ENCODE measurements at regions not wholly inside any gene's neighbourhood (a gene's known extent, or its start where the extent isn't known, plus 50 kb on each side); places are given as distances from the start of the nearest gene placed in this dataset.

- no peak for TF ChIP-seq CTCF (conservative IDR thresholded peaks at IDR 0.05; ENCODE audit: low read length)
- H3K4me3 ChIP-seq (ENCODE audit: low read length) = no peak overlapping the region
- DNase-seq (ENCODE audit: low read depth) = no peak
Observed at GRCh38 chr3:180743813-180744590, 64.7 kb upstream of the CCDC39 start.

GRCh38 chr3:180747805-180748361, 68.6 kb upstream of the CCDC39 start:
- no peak overlapping the region for H3K4me3 ChIP-seq (ENCODE audit: low read length)
- no peak for DNase-seq (ENCODE audit: low read depth)
- no peak for TF ChIP-seq CTCF (conservative IDR thresholded peaks at IDR 0.05; ENCODE audit: low read length)

- no peak for TF ChIP-seq CTCF (conservative IDR thresholded peaks at IDR 0.05; ENCODE audit: low read length)
- H3K4me3 ChIP-seq (ENCODE audit: low read length) = no peak overlapping the region
- DNase-seq (ENCODE audit: low read depth) = no peak
Observed at GRCh38 chr3:180749322-180749721, 70.0 kb upstream of the CCDC39 start.

- no peak for TF ChIP-seq CTCF (conservative IDR thresholded peaks at IDR 0.05; ENCODE audit: low read length)
- DNase-seq (ENCODE audit: low read depth) = no peak
- H3K4me3 ChIP-seq (ENCODE audit: low read length) = no peak overlapping the region
Observed at GRCh38 chr3:180749796-180750195, 70.5 kb upstream of the CCDC39 start.

GRCh38 chr3:180755556-180755955, 76.3 kb upstream of the CCDC39 start:
- DNase-seq (ENCODE audit: low read depth) = no peak
- no peak overlapping the region for H3K4me3 ChIP-seq (ENCODE audit: low read length)
- TF ChIP-seq CTCF (conservative IDR thresholded peaks at IDR 0.05; ENCODE audit: low read length) = no peak

- no peak for DNase-seq (ENCODE audit: low read depth)
- TF ChIP-seq CTCF (conservative IDR thresholded peaks at IDR 0.05; ENCODE audit: low read length) = no peak
- H3K4me3 ChIP-seq (ENCODE audit: low read length) = no peak overlapping the region
Observed at GRCh38 chr3:180762866-180763265, 83.6 kb upstream of the CCDC39 start.

- TF ChIP-seq CTCF (conservative IDR thresholded peaks at IDR 0.05; ENCODE audit: low read length) = no peak
- no peak for DNase-seq (ENCODE audit: low read depth)
- H3K4me3 ChIP-seq (ENCODE audit: low read length) = no peak overlapping the region
Observed at GRCh38 chr3:180764481-180764880, 85.2 kb upstream of the CCDC39 start.
